ENCODE measurements at regions not wholly inside any gene's neighbourhood (a gene's known extent, or its start where the extent isn't known, plus 50 kb on each side); places are given as distances from the start of the nearest gene placed in this dataset.

- DNase-seq: no peak
These were observed 1267.6 kb downstream of the OTOL1 start for GRCh38 chr3:162764051-162764807.

DNA sequence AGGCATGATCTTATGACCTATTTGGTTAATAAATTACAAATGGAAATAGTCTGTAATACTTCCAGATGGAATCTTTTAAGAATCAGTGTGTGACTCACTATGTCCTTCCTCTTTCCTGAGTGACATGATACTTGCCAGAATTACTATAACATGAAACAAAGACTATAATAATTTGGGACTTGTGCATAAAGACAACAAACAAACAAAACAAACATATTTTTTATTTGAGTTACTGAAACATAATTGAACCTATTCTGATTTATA, 1268.1 kb downstream of the OTOL1 start:
- no peak for DNase-seq

DNA sequence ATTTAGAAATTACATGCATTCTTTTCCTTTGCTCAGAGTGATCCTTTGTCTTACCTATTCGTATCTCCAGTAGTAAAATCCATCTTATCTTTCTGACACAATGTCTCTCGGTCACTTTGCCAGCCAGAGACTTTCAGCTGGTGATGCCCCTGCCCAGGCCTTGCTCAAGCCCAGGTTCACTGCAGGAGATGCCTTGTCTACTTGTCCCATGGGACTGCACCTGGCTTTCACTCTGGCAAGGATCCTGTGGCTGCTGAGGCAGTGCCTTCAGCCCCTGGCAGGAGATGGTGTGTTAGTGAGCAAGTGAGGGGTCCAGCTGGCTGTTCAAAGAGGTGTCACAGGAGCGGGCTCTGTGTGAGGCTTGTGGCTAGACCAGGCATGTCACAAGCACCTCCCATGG, 1268.9 kb downstream of the OTOL1 start:
- DNase-seq: no peak

GRCh38 chr3:162769564-162769963, 1273.0 kb downstream of the OTOL1 start:
- no peak for DNase-seq

DNA sequence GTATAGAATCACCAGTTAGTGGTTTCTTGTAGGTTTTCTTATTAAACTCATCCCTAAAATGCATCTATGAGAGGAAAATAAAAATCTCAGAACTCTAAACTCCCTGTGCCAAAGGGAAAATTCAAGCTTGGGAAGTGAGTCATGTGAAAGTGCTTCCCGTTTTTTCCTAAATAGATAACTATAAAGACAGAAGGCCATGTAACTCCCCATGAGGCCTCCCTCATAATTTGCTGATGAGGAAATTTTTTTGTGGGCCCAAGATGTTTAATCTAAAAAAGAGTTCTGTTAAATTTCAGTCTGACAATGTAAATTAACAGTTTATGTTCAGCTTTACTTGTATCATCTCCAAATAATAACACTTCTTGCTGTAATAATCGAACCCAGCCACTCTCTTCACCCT, 1273.9 kb downstream of the OTOL1 start:
- no peak for DNase-seq

DNA sequence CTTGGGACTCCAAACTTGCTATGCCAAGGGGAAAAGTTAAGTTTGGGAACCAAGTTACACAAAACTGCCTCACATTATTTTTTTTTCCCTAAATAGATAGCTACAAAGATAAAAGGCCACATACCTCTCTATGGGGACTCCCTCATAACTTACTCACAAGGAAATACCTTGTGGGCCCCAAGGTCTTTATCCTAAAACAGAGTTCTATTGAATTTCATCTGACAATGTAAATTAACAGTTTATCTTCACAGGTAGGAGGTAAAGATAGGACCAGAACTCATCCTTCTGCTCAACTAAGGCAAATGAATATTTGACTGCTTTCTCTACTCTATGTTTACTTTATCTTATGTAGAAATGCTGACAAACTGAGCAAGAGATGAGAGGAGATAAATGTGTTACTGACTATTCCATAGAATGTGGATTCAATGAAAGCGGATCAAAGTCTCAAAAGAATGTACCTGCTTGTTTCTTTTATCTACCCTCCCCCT, 1278.0 kb downstream of the OTOL1 start:
- no peak for DNase-seq

DNA sequence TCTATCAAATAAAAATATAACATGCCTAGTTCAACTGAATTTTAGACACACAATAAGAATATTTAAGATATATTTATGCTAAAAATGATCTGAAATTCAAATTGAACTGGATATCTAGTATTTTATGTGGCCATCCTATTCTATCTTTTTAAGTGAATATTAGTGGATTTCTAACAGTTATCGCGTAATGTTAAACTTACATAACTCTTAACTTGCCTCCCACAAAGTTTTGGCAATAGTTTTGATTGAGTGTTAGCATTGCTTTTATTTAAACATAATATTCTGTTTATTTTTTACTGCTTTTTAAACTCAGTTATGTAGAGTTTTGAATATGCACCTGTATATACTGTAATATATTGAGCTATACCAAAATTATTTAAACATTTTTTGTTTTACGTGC, 1279.5 kb downstream of the OTOL1 start:
- DNase-seq: no peak

DNA sequence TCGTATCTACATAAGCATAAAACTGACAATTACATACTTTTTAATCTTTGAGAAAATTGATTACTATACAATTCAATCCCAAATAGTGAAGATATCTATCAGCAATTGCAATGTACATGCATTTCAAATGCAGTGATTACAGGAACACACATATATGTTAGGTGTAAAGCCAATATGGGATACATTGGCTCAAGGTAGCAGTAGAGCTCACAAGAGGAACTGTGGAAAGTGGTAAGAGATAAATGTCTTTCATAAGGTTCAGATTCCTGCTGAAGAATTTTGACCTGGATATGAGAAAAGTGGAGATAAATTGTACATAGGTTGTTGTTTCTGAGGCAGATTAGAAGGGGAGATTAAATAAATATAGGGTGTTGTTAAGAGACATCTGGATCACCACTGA, 1280.5 kb downstream of the OTOL1 start:
- DNase-seq: no peak

GRCh38 chr3:162780313-162780712, 1283.7 kb downstream of the OTOL1 start:
- DNase-seq: no peak

- DNase-seq: no peak
These were observed 1303.3 kb downstream of the OTOL1 start for GRCh38 chr3:162799910-162800309.

GRCh38 chr3:162802228-162802965, 1305.8 kb downstream of the OTOL1 start:
- no peak for DNase-seq

DNA sequence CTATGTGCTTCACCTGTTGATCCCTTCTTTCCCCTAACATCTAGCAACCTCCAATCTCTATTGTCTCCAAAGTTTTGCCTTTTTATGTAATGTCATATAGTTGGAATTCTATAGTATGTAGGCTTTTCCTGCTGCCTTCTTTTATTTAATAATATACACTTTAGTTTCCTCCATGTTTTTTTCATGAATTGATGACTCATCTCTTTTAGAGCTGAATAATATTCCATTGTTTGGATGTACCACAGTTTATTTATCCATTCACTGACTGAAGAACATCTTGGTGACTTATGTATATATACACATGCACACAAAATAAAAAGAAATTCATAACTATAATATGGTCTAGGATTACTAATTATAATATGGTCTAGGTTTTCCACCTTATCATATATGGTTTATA, 1314.2 kb downstream of the OTOL1 start:
- no peak for DNase-seq

- DNase-seq: no peak
These were observed 1346.1 kb downstream of the OTOL1 start for GRCh38 chr3:162842549-162843216.

DNA sequence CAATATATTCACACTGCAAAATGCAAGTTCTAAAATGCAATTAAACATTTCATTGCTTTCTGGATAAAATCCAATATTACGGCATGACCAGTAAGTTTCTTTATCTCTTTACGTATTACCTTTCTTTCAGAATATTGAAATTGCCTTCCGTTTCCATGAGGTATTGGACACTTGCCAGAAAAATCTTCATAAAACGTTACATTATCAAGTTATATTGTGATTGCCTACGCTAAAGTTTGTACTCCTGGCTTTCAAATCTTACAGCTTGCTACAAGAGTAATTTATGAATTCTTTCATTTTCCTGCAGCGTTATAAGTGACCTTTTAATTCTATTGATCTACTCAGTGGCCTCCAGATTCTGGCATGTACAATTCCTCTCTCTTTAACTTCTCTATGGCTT, 1349.3 kb downstream of the OTOL1 start:
- DNase-seq: no peak

DNA sequence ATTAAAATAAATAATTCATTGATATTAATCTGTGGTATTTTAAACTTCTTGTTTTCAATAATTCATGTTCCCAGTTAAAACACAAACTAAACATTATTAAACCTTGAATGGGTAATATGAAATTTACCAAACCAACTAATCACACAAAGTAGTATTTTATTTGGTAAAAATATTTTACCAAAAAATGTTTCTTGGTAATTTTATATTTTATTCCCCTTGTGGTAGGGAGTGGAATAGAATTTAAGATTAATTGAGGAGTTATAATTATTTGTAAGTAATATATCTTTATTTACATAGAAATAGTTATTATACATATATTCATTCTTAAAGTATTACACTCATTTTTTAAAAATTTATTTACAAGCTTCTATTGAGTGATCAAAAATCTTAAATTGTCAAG, 1350.9 kb downstream of the OTOL1 start:
- no peak for DNase-seq

- no peak for DNase-seq
These were observed 1367.0 kb downstream of the OTOL1 start for GRCh38 chr3:162863579-162863978.

DNA sequence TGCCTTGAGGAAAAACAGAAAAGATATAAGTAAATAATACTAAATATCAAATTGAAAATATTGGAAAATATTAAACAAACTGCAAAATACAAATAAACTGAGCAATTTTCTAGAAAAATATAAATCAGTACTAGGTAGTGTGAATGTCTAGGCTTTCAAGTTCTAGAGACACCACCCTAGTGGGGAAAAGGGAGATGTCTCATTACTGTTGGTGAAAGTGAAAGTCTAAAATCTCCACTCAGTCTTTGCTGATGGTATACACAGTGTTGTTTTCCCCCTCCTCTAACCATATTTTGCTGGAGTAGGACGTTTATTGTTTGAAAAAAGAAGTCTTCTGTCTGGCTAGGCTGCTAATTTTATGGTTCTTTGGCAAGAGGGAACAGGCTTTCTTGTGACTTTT, 1368.9 kb downstream of the OTOL1 start:
- no peak for DNase-seq

GRCh38 chr3:162879021-162879562, 1382.5 kb downstream of the OTOL1 start:
- DNase-seq: no peak

DNA sequence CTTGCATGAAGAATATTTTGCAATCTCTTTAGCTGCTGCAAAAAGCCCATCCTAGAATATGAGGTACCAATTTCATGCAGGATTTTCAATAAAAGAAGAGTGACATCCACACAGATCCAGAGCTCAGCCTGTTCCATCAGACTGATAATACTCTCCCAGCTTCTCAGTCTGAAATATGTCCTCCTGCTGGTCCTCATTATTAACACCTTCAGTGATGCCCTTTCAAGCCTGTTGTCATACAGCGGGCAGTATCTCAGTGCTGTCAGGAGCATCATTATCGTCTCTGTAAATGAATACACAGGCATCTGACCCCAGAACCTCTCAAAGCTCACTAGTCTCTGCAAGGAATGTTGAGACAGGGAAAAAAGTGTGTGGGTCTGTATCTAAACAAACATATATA, 1387.8 kb downstream of the OTOL1 start:
- DNase-seq: no peak

DNA sequence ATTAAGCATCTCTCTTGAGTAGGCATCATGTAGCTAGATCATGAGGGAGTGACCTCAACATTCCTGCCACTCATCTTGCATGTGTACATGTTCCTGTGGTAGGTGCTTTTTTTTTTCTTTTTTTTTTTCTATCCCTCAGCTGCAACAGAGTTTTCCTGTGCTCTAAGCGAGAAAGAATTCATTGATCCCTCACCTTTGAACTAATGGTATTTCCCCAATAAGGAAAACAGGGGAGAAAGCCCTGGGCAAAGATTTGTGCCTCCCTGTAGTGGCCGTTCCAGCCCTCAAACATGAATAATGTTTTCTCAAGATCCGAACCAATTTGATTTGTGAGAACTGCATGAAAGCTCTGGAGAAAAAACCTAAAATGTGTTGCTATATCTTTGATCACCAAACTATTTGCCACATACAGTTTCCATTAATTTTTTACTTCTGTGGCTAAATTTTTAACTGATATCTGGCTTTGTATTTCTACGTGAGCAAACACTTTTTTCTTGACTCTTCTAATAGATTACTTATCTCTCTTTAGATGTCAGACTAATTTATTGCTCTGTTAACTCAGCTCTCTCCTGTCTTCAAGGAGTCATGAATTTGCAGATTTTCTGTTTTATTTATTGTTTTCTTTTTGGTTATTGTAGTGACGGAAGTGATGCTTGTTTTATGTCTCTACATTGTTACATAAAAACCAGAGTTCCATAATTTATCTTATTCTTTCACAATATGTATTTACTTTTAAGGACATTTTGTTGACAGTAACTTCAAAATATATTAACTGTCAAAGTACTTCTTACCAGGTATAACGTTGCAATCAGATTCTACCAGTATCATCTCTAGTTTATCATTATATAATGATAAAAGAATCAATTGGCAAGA, 1396.5 kb downstream of the OTOL1 start:
- DNase-seq: no peak

GRCh38 chr3:162897291-162897690, 1400.7 kb downstream of the OTOL1 start:
- no peak for DNase-seq

- no peak for DNase-seq
These were observed 1435.9 kb downstream of the OTOL1 start for GRCh38 chr3:162932503-162932902.

DNA sequence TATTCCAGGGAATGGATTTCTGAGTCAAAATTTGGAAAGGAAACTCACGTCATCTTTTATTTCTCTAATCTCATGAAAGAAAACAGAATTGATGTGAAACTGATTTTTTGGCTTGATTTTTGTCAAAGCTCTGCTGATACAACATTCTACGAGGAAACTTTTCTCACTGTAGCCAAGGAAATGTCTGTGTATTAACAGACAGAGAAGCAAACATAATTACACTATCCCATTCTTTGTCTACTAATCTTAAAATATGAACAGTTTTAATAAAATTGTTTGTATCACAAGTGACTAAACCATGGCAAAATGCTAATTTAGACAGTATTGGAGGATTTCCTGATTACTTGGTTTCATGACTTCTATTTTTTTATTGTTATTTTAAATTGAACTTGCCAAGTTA, 1437.0 kb downstream of the OTOL1 start:
- no peak for DNase-seq
